Right lung (tissue), 2 donors: ENCODE measurements at regions not wholly inside any gene's neighbourhood (a gene's known extent, or its start where the extent isn't known, plus 50 kb on each side); places are given as distances from the start of the nearest gene placed in this dataset.

ENCODE experiments used
- DNase-seq, 2 donors: peaks; one replicate each; pipeline ENCODE4 v3.0.0-alpha.2; 2013

GRCh38 chr2:16615687-16616615, 49.7 kb downstream of the CYRIA start:
- DNase-seq = no peak

- no peak for DNase-seq
Measured at GRCh38 chr2:16615246-16615645, 50.4 kb downstream of the CYRIA start.

- no peak for DNase-seq
Measured at GRCh38 chr2:16614314-16614860, 51.2 kb downstream of the CYRIA start.

- no peak for DNase-seq
Measured at GRCh38 chr2:16613539-16614011, 52.1 kb downstream of the CYRIA start.

- DNase-seq = no peak
Measured at GRCh38 chr2:16612490-16612889, 53.1 kb downstream of the CYRIA start.

GRCh38 chr2:16609786-16610185, 55.8 kb downstream of the CYRIA start:
- no peak for DNase-seq

- DNase-seq = peak; percentile 71 to 79
Measured at GRCh38 chr2:16608661-16609643, 56.7 kb downstream of the CYRIA start.

- no peak for DNase-seq
Measured at GRCh38 chr2:16607301-16607700, 58.3 kb downstream of the CYRIA start.

- no peak for DNase-seq
Measured at GRCh38 chr2:16604236-16604635, 61.4 kb downstream of the CYRIA start.

- no peak for DNase-seq
Measured at GRCh38 chr2:16591370-16591933, 74.2 kb downstream of the CYRIA start.

- DNase-seq = no peak
Measured at GRCh38 chr2:16589465-16589864, 76.2 kb downstream of the CYRIA start.

GRCh38 chr2:16588565-16588964, 77.1 kb downstream of the CYRIA start:
- no peak for DNase-seq

- no peak for DNase-seq
Measured at GRCh38 chr2:16587601-16588000, 78.0 kb downstream of the CYRIA start.

GRCh38 chr2:16584824-16585540, 80.7 kb downstream of the CYRIA start:
- DNase-seq = no peak

GRCh38 chr2:16584084-16584483, 81.5 kb downstream of the CYRIA start:
- DNase-seq = no peak

- no peak for DNase-seq
Measured at GRCh38 chr2:16581241-16581640, 84.4 kb downstream of the CYRIA start.

GRCh38 chr2:16578081-16578480, 87.6 kb downstream of the CYRIA start:
- DNase-seq = no peak

- DNase-seq = no peak
Measured at GRCh38 chr2:16570516-16570915, 95.1 kb downstream of the CYRIA start.

GRCh38 chr2:16568998-16569784, 96.4 kb downstream of the CYRIA start:
- no peak for DNase-seq

GRCh38 chr2:16566701-16567100, 98.9 kb downstream of the CYRIA start:
- DNase-seq = no peak
